GM18951 (cell line): ENCODE measurements at regions not wholly inside any gene's neighbourhood (a gene's known extent, or its start where the extent isn't known, plus 50 kb on each side); places are given as distances from the start of the nearest gene placed in this dataset.

Experiments used
- POLR2A ChIP-seq: IDR thresholded peaks from 4 replicates; pipeline ENCODE4 v1.6.1; 2011; ENCODE audit warnings: mild to moderate bottlenecking; ENCODE audit not compliant: insufficient read length, insufficient read depth; ENCODE audit errors: extremely low read depth
- in situ Hi-C: fragments of 300-500 bp; cut with MboI; formaldehyde crosslinking; loops from one replicate; pipeline ENCODE4 v1.12.0; 2022; ENCODE audit warnings: low sequenced_read_pairs, mixed read lengths, inconsistent platforms; ENCODE audit not compliant: unreplicated experiment

DNA sequence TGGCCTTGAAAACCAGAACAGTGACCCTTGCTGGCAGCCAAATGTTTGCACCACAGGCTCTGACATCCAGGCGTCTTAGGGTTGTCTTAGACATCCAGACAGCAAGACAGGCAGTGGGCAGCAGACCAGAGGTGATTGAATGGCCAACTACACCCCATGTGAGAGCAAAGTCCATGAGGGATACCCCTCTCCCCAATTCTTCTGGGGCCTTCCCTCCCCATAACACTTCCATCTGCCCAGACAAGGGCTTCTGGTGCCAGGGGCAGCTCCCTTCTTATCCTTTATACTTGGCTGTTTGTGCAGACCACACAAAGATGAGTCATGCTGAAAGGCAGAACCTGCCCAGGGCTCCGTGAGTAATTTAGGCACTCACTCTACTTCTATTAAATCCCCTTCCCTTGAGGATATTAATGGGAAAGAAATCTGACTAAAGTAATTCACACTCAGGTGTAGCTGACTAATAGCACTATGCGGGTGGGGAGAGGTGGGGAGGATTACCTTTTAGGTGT lies 257.9 kb downstream of the UACA start:
- in situ Hi-C loops = no loop called here
- TF ChIP-seq POLR2A = no peak

DNA sequence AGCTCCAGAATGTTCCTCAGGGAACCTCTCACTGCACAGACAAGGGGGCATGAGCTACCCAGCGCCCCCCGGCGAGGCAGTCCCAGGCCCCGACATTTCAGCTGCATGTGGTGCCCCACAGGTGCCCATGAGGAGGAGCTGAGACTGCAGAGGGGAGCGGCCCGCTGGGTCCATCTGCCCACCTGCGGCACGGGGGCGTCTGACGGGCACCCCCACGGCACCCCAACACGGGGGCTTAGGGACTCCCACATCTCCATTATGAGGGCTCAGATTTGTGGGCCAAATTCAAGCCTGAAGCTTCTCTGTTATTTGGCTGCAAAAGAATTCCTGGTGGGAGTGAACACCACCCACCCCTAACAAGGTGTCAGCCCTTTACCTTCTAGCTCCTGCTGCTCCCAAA lies 258.4 kb downstream of the UACA start:
- no peak for TF ChIP-seq POLR2A
- in situ Hi-C loops = no loop called here

DNA sequence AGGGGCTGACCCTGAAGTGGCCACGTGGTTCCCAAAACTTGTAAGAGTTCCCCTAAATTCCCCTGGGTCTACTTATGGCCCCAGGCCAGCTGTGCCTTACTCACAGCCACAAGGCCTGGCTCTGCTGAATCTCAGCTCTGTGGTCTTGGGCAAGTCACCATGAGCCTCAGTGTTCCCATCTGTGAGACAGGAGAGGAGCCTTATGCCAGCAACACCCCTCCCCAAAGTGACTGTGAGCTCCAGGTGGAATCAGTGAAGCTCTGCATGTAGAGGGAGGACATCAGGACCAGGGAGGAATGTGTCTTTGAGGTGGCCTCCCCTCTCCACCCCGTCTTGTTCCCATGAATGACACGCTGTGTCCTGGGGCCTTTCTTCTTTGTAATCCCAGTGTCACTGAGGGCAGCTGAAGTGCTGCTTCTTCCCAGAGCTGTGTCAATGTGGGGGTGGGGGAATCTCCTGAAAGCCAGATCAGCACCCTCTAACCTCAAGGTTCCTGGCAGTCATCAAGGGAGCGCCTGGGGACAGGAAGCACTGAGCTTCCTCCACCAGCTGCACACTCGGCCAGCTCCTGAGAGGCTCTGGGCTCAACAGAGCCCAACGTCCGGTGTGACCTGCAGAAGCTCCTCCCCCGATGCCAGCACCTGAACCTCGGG lies 258.9 kb downstream of the UACA start:
- TF ChIP-seq POLR2A = peak; percentile 61
- in situ Hi-C loops = no loop called here

DNA sequence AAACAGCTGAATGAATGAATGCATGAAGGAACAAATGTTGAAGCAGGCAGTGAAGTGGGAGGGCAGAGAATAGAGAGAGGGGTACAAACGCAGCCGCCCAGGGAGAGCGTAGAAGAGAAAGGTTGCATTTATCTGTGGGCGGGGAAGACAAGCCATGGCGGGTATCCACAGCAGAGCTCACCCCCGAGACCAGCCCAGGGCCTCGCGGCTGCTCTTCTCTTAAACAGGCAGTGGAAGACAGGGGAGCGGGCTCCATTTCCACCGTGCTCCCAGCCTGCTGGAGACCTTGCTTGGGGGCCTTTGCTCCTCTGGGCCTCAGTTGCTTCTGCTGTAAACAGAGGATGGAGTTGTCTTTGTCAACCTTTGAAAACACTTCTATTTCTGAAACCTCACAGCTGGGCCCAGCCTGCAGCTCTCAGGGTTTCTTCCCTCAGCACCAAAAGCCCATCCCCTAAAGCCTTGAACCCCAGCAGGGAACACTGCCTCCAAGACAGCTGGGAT lies 259.5 kb downstream of the UACA start:
- no peak for TF ChIP-seq POLR2A

DNA sequence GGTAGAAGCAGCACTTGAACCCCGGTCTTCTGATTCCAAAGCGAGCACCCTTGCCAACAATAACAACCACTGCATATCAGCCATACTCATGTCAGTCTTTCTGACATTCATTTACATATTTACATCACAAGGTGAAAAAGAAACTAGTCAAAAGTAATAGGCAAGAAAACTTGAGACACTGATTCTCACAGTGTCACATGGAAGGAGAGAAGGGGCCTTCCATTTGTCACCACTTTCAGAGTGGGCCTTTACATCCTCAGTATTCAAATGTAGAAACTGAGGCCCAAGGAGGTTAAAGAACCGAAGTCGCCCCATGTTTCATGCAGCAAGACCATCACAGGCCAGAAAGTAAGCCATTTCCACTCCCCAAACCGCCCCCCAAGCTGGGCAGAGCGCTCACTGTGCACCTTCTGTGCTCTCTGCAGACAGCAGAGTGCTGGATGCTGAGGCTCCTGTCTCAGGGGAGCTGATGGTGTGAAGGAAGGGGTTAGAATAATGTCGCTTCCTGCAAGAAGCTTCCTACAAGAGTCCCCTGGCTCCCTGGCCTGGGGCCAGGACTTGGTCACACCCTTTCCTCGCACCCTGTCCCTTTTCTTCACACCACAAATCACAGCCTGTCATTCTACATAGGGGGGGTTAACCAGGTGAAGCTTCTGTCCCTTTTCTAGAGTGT lies 260.1 kb downstream of the UACA start:
- in situ Hi-C loops = no loop called here
- no peak for TF ChIP-seq POLR2A

More for the DNA sequence above, 259.5 kb downstream of the UACA start:
- in situ Hi-C loops = no loop called here

DNA sequence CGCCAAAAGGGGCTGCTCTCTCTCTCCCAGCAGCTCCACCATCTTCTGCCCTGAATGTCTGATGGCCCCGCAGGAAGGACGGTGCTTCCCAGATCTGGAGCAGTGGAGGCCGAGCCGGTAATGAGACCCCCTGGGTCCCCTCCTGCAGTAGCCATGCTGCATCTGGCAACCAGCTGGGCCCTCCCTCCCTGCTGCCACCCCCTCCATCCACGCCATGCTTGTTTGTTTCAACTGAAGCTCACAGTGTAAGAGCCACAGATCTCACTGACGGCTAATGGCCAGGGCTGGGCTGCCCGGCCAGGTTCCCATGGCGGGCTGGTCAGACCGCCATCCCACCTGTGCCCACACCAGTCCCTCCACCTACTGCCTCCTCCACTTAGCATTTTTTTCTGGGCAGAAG lies 260.8 kb downstream of the UACA start:
- TF ChIP-seq POLR2A = no peak
- in situ Hi-C loops = no loop called here

DNA sequence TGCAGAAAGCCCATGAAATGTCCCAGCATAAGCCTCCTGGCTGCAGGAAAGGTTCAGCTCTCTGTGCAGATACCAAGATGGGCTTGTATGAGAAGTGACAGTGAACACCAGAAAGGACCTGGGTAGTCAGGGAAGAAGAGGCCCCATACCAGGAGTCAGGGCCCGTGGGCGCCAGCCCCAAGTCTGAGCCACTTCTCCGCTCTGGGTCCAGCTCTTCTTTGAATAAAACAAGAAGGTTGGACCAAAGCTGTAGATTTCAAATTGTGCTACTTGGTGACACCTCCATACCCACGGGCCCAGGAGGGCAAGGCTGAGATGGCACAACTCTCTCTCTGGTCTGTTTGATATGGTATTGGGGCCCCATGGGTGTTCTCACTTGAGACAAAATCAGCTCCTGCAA lies 261.5 kb downstream of the UACA start:
- in situ Hi-C loops = no loop called here
- no peak for TF ChIP-seq POLR2A

DNA sequence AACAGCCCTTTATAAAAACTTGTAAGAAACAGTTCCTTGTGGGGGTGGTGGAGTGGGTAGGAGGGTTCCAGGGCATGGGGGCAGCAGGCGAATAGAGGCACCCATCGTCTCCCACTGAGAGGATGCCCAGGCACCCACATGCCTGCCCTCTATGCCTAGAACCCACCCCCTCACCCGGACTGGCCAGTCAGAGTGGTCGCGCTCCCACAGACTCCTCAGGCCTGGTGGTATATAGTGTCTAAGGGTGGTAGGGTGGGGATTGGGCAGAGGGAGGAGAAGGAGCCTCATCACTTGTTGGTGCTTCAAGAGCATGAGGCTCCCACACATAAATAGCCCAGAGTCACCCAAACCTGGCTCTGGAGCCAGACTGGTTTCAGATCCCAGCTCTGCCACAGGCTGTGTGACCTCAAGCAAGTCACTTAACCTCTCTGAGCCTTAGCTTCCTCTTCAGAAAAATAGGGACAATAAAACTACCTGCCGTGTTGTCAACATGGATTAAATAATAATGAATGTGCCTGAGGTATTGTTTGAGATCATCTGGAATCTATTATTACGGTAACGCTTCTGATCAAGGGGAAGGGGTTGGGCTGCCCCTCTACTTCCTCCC lies 262.1 kb downstream of the UACA start:
- in situ Hi-C loops = no loop called here
- no peak for TF ChIP-seq POLR2A

DNA sequence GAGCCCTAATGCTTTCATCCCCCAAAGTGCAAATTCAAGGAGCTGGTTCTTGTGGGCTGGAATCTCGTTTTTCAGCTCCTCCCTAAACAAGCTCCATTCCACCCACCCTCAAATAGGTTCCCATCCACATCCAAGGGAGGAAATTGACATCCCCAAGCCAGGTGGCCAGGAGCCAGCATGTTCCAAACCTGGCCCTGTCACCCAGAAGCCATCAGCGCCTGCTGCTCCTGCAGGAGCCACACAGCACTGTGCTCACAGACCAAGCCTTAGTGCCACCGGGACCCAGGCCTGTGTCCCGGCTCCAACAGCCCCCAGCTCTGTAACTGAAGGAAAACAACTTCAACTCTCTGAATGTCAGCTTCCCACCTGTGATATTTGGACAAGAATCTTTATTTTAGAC lies 263.6 kb downstream of the UACA start:
- no peak for TF ChIP-seq POLR2A
- in situ Hi-C loops = no loop called here

DNA sequence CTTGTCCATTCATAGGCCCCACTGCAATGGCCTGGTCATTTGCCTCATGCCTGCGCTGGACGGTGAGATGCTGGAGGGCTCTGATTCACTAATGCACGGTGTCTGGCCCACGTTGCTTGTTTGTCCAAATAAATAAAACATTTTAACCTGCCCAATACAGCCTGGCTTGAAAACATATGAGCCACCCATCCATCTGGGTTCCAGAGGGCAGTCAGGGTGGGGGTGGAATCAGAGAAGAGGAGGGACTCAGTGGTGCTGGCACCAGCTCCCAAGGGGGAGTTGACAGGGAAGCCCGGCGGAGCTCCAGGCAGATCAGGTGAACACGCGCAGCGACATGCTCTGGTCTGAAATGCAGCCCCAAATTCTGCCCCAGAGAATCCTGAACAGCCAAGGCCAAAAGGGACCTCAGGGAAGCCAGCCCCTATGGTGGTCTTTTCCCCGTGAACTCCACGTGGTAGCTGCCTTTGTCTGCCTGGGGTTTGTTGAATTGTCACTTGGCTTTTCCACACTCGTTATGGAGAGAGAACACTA lies 265.2 kb downstream of the UACA start:
- in situ Hi-C loops = no loop called here
- TF ChIP-seq POLR2A = no peak

DNA sequence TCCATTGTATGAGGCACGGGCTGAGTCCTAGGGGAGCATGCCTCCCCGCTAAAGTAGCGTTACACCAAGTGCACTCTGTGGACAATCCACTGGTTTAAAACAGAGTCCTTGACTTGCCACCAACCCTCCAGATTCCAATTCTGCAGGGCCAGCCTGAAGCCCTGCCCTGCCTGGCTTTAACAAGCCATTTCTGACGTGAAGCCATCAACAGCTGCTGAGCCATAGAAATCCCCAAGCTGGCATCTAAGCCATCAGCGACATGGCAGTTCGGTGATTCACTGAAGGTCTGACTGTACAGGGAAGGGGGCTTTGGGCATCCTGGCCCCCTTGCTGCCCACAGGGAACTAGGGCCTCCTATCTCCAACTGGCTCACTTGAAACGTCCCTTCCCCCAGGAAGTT lies 265.7 kb downstream of the UACA start:
- no peak for TF ChIP-seq POLR2A
- in situ Hi-C loops = no loop called here

DNA sequence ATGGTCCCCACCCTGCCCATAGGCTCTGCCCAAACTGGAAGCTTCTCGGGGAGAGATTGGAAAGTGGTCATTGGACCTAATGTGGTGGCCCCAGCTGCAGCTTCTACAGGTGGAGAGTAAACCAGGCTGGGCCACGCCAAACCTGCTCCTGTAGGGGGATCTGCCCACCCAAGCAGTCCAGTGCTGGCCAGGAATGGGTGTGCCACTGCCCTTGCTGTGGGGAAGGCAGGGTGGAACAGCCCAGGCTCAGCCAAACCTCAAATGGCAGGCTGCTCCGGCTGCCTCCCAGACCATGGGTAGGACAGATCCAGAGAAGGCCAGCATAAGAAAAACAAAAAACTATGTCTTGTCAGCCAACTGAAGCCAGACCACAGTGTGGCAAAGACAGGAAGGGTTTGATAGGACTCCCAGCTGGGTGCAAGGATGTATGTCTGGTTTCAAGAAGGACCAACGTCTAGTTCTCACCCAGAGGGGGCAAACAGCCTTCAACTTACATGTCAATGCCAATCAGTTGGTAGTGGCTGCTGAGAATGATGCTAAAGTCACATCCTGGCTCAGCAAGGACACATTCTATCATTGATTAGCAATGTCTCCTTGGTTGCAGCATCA lies 267.3 kb downstream of the UACA start:
- no peak for TF ChIP-seq POLR2A
- in situ Hi-C loops = no loop called here
